GM12878 (cell line): ENCODE measurements at regions not wholly inside any gene's neighbourhood (a gene's known extent, or its start where the extent isn't known, plus 50 kb on each side); places are given as distances from the start of the nearest gene placed in this dataset.

ENCODE experiments used
- LARP7 ChIP-seq: fragments of 450-650 bp; IDR thresholded peaks from 2 replicates; pipeline ENCODE4 v1.6.1; 2017; ENCODE audit warnings: mild to moderate bottlenecking
- TCF12 ChIP-seq: IDR thresholded peaks from 2 replicates; pipeline ENCODE4 v1.6.1; 2011; ENCODE audit warnings: low read depth, mild to moderate bottlenecking, low read length
- TCF3 ChIP-seq: IDR thresholded peaks from 2 replicates; pipeline ENCODE4 v1.6.1; 2012; ENCODE audit warnings: low read depth, mild to moderate bottlenecking, low read length, borderline replicate concordance; ENCODE audit not compliant: insufficient read depth
- WRNIP1 ChIP-seq: IDR thresholded peaks from 2 replicates; pipeline ENCODE4 v1.6.1; 2011; ENCODE audit warnings: low read depth, low read length, improper control_type of control experiment, borderline replicate concordance
- TF ChIP-seq, protein P1 (sequence below): IDR thresholded peaks from 2 replicates; pipeline ENCODE4 v1.6.1; 2012; ENCODE audit warnings: improper control_type of control experiment, low read depth, low read length; ENCODE audit not compliant: insufficient replicate concordance
- TF ChIP-seq, protein P2 (sequence below): fragments of 450-650 bp; IDR thresholded peaks from 2 replicates; pipeline ENCODE4 v1.6.1; 2017; ENCODE audit warnings: mild to moderate bottlenecking, moderate library complexity
- TF ChIP-seq, protein P3 (sequence below): fragments of 450-650 bp; IDR thresholded peaks from 2 replicates; pipeline ENCODE4 v1.6.1; 2014; ENCODE audit warnings: mild to moderate bottlenecking
- TF ChIP-seq, protein P4 (sequence below): fragments of 450-650 bp; conservative IDR thresholded peaks from 2 replicates; pipeline ENCODE4 v1.6.1; 2017; ENCODE audit warnings: mild to moderate bottlenecking, moderate library complexity

DNA sequence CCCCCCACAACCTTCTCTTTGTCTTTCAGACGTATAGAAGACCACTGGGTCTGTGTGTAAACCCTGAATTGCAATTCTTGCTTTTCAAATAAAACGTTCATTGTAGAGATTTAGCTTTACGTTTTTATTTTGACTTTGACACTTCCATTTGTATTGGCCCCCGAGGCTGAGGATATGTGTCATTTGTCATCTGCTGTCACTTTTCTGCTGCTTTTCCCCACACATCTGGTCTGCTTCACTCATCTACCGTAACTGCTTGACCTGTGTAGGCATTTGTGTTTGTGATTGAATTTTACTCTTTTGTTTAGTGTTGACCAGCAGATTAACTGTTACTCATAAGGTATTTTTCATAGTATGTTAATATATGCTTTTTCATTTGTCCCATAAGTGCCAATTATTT is 157.2 kb upstream of the SYT10 start (continued):
- TF ChIP-seq, protein P1, sequence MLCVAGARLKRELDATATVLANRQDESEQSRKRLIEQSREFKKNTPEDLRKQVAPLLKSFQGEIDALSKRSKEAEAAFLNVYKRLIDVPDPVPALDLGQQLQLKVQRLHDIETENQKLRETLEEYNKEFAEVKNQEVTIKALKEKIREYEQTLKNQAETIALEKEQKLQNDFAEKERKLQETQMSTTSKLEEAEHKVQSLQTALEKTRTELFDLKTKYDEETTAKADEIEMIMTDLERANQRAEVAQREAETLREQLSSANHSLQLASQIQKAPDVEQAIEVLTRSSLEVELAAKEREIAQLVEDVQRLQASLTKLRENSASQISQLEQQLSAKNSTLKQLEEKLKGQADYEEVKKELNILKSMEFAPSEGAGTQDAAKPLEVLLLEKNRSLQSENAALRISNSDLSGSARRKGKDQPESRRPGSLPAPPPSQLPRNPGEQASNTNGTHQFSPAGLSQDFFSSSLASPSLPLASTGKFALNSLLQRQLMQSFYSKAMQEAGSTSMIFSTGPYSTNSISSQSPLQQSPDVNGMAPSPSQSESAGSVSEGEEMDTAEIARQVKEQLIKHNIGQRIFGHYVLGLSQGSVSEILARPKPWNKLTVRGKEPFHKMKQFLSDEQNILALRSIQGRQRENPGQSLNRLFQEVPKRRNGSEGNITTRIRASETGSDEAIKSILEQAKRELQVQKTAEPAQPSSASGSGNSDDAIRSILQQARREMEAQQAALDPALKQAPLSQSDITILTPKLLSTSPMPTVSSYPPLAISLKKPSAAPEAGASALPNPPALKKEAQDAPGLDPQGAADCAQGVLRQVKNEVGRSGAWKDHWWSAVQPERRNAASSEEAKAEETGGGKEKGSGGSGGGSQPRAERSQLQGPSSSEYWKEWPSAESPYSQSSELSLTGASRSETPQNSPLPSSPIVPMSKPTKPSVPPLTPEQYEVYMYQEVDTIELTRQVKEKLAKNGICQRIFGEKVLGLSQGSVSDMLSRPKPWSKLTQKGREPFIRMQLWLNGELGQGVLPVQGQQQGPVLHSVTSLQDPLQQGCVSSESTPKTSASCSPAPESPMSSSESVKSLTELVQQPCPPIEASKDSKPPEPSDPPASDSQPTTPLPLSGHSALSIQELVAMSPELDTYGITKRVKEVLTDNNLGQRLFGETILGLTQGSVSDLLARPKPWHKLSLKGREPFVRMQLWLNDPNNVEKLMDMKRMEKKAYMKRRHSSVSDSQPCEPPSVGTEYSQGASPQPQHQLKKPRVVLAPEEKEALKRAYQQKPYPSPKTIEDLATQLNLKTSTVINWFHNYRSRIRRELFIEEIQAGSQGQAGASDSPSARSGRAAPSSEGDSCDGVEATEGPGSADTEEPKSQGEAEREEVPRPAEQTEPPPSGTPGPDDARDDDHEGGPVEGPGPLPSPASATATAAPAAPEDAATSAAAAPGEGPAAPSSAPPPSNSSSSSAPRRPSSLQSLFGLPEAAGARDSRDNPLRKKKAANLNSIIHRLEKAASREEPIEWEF: no peak
- no peak for TF ChIP-seq TCF3
- TF ChIP-seq TCF12: no peak
- TF ChIP-seq WRNIP1: no peak
- no peak for TF ChIP-seq LARP7
- TF ChIP-seq, protein P2, sequence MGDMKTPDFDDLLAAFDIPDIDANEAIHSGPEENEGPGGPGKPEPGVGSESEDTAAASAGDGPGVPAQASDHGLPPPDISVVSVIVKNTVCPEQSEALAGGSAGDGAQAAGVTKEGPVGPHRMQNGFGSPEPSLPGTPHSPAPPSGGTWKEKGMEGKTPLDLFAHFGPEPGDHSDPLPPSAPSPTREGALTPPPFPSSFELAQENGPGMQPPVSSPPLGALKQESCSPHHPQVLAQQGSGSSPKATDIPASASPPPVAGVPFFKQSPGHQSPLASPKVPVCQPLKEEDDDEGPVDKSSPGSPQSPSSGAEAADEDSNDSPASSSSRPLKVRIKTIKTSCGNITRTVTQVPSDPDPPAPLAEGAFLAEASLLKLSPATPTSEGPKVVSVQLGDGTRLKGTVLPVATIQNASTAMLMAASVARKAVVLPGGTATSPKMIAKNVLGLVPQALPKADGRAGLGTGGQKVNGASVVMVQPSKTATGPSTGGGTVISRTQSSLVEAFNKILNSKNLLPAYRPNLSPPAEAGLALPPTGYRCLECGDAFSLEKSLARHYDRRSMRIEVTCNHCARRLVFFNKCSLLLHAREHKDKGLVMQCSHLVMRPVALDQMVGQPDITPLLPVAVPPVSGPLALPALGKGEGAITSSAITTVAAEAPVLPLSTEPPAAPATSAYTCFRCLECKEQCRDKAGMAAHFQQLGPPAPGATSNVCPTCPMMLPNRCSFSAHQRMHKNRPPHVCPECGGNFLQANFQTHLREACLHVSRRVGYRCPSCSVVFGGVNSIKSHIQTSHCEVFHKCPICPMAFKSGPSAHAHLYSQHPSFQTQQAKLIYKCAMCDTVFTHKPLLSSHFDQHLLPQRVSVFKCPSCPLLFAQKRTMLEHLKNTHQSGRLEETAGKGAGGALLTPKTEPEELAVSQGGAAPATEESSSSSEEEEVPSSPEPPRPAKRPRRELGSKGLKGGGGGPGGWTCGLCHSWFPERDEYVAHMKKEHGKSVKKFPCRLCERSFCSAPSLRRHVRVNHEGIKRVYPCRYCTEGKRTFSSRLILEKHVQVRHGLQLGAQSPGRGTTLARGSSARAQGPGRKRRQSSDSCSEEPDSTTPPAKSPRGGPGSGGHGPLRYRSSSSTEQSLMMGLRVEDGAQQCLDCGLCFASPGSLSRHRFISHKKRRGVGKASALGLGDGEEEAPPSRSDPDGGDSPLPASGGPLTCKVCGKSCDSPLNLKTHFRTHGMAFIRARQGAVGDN: no peak
- TF ChIP-seq, protein P3, sequence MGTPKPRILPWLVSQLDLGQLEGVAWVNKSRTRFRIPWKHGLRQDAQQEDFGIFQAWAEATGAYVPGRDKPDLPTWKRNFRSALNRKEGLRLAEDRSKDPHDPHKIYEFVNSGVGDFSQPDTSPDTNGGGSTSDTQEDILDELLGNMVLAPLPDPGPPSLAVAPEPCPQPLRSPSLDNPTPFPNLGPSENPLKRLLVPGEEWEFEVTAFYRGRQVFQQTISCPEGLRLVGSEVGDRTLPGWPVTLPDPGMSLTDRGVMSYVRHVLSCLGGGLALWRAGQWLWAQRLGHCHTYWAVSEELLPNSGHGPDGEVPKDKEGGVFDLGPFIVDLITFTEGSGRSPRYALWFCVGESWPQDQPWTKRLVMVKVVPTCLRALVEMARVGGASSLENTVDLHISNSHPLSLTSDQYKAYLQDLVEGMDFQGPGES: no peak
- TF ChIP-seq, protein P4, sequence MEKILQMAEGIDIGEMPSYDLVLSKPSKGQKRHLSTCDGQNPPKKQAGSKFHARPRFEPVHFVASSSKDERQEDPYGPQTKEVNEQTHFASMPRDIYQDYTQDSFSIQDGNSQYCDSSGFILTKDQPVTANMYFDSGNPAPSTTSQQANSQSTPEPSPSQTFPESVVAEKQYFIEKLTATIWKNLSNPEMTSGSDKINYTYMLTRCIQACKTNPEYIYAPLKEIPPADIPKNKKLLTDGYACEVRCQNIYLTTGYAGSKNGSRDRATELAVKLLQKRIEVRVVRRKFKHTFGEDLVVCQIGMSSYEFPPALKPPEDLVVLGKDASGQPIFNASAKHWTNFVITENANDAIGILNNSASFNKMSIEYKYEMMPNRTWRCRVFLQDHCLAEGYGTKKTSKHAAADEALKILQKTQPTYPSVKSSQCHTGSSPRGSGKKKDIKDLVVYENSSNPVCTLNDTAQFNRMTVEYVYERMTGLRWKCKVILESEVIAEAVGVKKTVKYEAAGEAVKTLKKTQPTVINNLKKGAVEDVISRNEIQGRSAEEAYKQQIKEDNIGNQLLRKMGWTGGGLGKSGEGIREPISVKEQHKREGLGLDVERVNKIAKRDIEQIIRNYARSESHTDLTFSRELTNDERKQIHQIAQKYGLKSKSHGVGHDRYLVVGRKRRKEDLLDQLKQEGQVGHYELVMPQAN: no peak
- TF ChIP-seq, all 136 proteins: peak for 0
